ENCODE measurements at regions not wholly inside any gene's neighbourhood (a gene's known extent, or its start where the extent isn't known, plus 50 kb on each side); places are given as distances from the start of the nearest gene placed in this dataset.

GRCh38 chr18:79609841-79610281 is 69.7 kb upstream of the CTDP1 start:
- no peak for DNase-seq (ENCODE audit: low spot score)

GRCh38 chr18:79610461-79611039 is 69.1 kb upstream of the CTDP1 start:
- no peak for DNase-seq (ENCODE audit: low spot score)

GRCh38 chr18:79611040-79611681 is 68.4 kb upstream of the CTDP1 start:
- DNase-seq (ENCODE audit: low spot score), result no peak

- no peak for DNase-seq (ENCODE audit: low spot score)
Observed at GRCh38 chr18:79612291-79613108, 67.1 kb upstream of the CTDP1 start.

GRCh38 chr18:79613186-79613931 is 66.2 kb upstream of the CTDP1 start:
- no peak for DNase-seq (ENCODE audit: low spot score)

GRCh38 chr18:79614211-79614955 is 65.2 kb upstream of the CTDP1 start:
- no peak for DNase-seq (ENCODE audit: low spot score)

- DNase-seq (ENCODE audit: low spot score), result no peak
Observed at GRCh38 chr18:79615091-79615490, 64.5 kb upstream of the CTDP1 start.

- DNase-seq (ENCODE audit: low spot score), result no peak
Observed at GRCh38 chr18:79615586-79615985, 64.0 kb upstream of the CTDP1 start.

GRCh38 chr18:79616651-79617510 is 62.7 kb upstream of the CTDP1 start:
- DNase-seq (ENCODE audit: low spot score), result no peak

GRCh38 chr18:79617511-79618500 is 61.8 kb upstream of the CTDP1 start:
- DNase-seq (ENCODE audit: low spot score), result no peak

GRCh38 chr18:79620576-79621165 is 58.9 kb upstream of the CTDP1 start:
- DNase-seq (ENCODE audit: low spot score), result no peak

GRCh38 chr18:79621501-79621900 is 58.1 kb upstream of the CTDP1 start:
- no peak for DNase-seq (ENCODE audit: low spot score)

- DNase-seq (ENCODE audit: low spot score), result no peak
Observed at GRCh38 chr18:79622004-79622403, 57.6 kb upstream of the CTDP1 start.

- no peak for DNase-seq (ENCODE audit: low spot score)
Observed at GRCh38 chr18:79624356-79625170, 55.0 kb upstream of the CTDP1 start.

GRCh38 chr18:79625195-79625923 is 54.2 kb upstream of the CTDP1 start:
- no peak for DNase-seq (ENCODE audit: low spot score)

- DNase-seq (ENCODE audit: low spot score), result no peak
Observed at GRCh38 chr18:79625924-79626561, 53.6 kb upstream of the CTDP1 start.

All from mucosa of gallbladder (tissue), 1 donor.